ENCODE measurements at regions not wholly inside any gene's neighbourhood (a gene's known extent, or its start where the extent isn't known, plus 50 kb on each side); places are given as distances from the start of the nearest gene placed in this dataset.

- Histone ChIP-seq H3K9me2 (ENCODE audit: insufficient read depth) (no peaks in the 10 kb centered on the region), H4K20me1 (ENCODE audit: insufficient read depth) (no peaks in the 10 kb centered on the region), H3K36me3 (ENCODE audit: control insufficient read depth in 1 of 2, insufficient read depth in 2 of 2, low read length in 2 of 2) (no peaks in the 10 kb centered on the region), H3K9ac (ENCODE audit: low read length) (no peak overlapping the region), H3K4me3 (replicated peaks in 1 of 2; ENCODE audit: low read depth in 1 of 2, low read length in 2 of 2) (no peak overlapping the region), H3K27me3 (ENCODE audit: insufficient read depth, low read length) (0 out of 2 replicates have a peak, but pooled peaks cover 3% of the 10 kb centered on the region), H3K4me2 (ENCODE audit: low read length) (no peak overlapping the region), H2AFZ (ENCODE audit: low read depth, low read length, poor library complexity, severe bottlenecking) (no peak overlapping the region), H3K9me3 (ENCODE audit: control insufficient read depth in 1 of 2, insufficient read depth in 1 of 2, low read depth in 1 of 2, low read length in 2 of 2) (no peaks in the 10 kb centered on the region), H3K4me1 (ENCODE audit: control insufficient read depth in 1 of 2, insufficient read depth in 2 of 2, low read length in 2 of 2) (no peaks in the 10 kb centered on the region), H3K27ac (ENCODE audit: low read depth, low read length) (no peak overlapping the region), H3K79me2 (ENCODE audit: insufficient read depth, low read length) (no peaks in the 10 kb centered on the region)
- ChIA-PET RAD21 (ENCODE audit: low non-redundant PET in 1 of 2, low total read pairs in 2 of 2, uncharacterized antibody in 2 of 2, unreplicated experiment in 2 of 2) (no interaction called here), POLR2A (no interaction called here), CTCF (no interaction called here)
- no peak for ATAC-seq
- intact Hi-C loops (cut with micrococcal nuclease): no loop called here
- no peak for DNase-seq (ENCODE audit: low read depth, low spot score)
- BruUV-seq (replicated peaks): no TSS peak
- TF ChIP-seq POLR2A (IDR thresholded peaks at IDR 0.05; ENCODE audit: borderline replicate concordance, extremely low read depth, insufficient read depth, insufficient read length) (no peak), FOSL1 (IDR thresholded peaks at IDR 0.05; ENCODE audit: low read depth) (no peak), TCF7L2 (IDR thresholded peaks at IDR 0.05; ENCODE audit: borderline replicate concordance, extremely low read depth, insufficient read depth, insufficient read length) (no peak), CEBPB (IDR thresholded peaks at IDR 0.05; ENCODE audit: low read depth) (no peak), EGR1 (IDR thresholded peaks at IDR 0.05; ENCODE audit: low read depth) (no peak), POLR2AphosphoS5 (IDR thresholded peaks at IDR 0.05; ENCODE audit: low read depth, low read length) (no peak), EZH2phosphoT487 (IDR thresholded peaks at IDR 0.05; ENCODE audit: borderline replicate concordance) (no peak), YY1 (IDR thresholded peaks at IDR 0.05; ENCODE audit: extremely low read depth, insufficient replicate concordance, low read depth, low read length) (no peak), SRF (IDR thresholded peaks at IDR 0.05; ENCODE audit: low read depth) (no peak), RAD21 (IDR thresholded peaks at IDR 0.05; ENCODE audit: low read depth) (no peak), CBX3 (IDR thresholded peaks at IDR 0.05; ENCODE audit: low read depth) (no peak), JUND (IDR thresholded peaks at IDR 0.05) (no peak), ZFX (IDR thresholded peaks at IDR 0.05) (no peak), SIN3A (IDR thresholded peaks at IDR 0.05; ENCODE audit: low read depth) (no peak), ZNF274 (IDR thresholded peaks at IDR 0.05; ENCODE audit: low read depth, low read length) (no peak)
- TF ChIP-seq, protein P1, sequence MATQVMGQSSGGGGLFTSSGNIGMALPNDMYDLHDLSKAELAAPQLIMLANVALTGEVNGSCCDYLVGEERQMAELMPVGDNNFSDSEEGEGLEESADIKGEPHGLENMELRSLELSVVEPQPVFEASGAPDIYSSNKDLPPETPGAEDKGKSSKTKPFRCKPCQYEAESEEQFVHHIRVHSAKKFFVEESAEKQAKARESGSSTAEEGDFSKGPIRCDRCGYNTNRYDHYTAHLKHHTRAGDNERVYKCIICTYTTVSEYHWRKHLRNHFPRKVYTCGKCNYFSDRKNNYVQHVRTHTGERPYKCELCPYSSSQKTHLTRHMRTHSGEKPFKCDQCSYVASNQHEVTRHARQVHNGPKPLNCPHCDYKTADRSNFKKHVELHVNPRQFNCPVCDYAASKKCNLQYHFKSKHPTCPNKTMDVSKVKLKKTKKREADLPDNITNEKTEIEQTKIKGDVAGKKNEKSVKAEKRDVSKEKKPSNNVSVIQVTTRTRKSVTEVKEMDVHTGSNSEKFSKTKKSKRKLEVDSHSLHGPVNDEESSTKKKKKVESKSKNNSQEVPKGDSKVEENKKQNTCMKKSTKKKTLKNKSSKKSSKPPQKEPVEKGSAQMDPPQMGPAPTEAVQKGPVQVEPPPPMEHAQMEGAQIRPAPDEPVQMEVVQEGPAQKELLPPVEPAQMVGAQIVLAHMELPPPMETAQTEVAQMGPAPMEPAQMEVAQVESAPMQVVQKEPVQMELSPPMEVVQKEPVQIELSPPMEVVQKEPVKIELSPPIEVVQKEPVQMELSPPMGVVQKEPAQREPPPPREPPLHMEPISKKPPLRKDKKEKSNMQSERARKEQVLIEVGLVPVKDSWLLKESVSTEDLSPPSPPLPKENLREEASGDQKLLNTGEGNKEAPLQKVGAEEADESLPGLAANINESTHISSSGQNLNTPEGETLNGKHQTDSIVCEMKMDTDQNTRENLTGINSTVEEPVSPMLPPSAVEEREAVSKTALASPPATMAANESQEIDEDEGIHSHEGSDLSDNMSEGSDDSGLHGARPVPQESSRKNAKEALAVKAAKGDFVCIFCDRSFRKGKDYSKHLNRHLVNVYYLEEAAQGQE (IDR thresholded peaks at IDR 0.05; ENCODE audit: low read depth): no peak
- TF ChIP-seq, protein P2, sequence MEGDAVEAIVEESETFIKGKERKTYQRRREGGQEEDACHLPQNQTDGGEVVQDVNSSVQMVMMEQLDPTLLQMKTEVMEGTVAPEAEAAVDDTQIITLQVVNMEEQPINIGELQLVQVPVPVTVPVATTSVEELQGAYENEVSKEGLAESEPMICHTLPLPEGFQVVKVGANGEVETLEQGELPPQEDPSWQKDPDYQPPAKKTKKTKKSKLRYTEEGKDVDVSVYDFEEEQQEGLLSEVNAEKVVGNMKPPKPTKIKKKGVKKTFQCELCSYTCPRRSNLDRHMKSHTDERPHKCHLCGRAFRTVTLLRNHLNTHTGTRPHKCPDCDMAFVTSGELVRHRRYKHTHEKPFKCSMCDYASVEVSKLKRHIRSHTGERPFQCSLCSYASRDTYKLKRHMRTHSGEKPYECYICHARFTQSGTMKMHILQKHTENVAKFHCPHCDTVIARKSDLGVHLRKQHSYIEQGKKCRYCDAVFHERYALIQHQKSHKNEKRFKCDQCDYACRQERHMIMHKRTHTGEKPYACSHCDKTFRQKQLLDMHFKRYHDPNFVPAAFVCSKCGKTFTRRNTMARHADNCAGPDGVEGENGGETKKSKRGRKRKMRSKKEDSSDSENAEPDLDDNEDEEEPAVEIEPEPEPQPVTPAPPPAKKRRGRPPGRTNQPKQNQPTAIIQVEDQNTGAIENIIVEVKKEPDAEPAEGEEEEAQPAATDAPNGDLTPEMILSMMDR (IDR thresholded peaks at IDR 0.05 in 2 of 3, conservative IDR thresholded peaks at IDR 0.05 in 1 of 3; ENCODE audit: borderline replicate concordance in 1 of 3, insufficient read depth in 1 of 3, low read depth in 2 of 3, low read length in 2 of 3): no peak
- TF ChIP-seq, protein P3, sequence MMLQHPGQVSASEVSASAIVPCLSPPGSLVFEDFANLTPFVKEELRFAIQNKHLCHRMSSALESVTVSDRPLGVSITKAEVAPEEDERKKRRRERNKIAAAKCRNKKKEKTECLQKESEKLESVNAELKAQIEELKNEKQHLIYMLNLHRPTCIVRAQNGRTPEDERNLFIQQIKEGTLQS (IDR thresholded peaks at IDR 0.05): no peak
- TF ChIP-seq, protein P4, sequence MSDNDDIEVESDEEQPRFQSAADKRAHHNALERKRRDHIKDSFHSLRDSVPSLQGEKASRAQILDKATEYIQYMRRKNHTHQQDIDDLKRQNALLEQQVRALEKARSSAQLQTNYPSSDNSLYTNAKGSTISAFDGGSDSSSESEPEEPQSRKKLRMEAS (IDR thresholded peaks at IDR 0.05): no peak
These were observed 365.4 kb upstream of the MEX3C start for GRCh38 chr18:51562866-51563265.

All from HCT116 (cell line).